Esophagus muscularis mucosa (tissue), 4 donors: ENCODE measurements at regions not wholly inside any gene's neighbourhood (a gene's known extent, or its start where the extent isn't known, plus 50 kb on each side); places are given as distances from the start of the nearest gene placed in this dataset.

Experiments used
- CTCF ChIP-seq, 3 experiments: fragments of 200-600 bp in 2 of 3; fragments of 450-650 bp in 1 of 3; sonication (generic) in 2 of 3; IDR thresholded peaks; one replicate each; pipeline ENCODE4 v1.5.1; 2017 to 2019; ENCODE audit warnings: antibody characterized with exemption in 3 of 3, mild to moderate bottlenecking in 2 of 3, moderate library complexity in 1 of 3
- EP300 ChIP-seq: sonication (generic); formaldehyde crosslinking; IDR thresholded peaks from one replicate; pipeline ENCODE4 v1.6.1; 2017; ENCODE audit warnings: antibody characterized with exemption
- POLR2A ChIP-seq: fragments of 450-650 bp; IDR thresholded peaks from one replicate; pipeline ENCODE4 v1.6.1; 2017; ENCODE audit warnings: antibody characterized with exemption, moderate library complexity, mild to moderate bottlenecking, low read depth
- POLR2AphosphoS5 ChIP-seq, 2 donors: sonication (generic); formaldehyde crosslinking; IDR thresholded peaks; one replicate each; pipeline ENCODE4 v1.6.1; 2017; ENCODE audit warnings: antibody characterized with exemption in 2 of 2

DNA sequence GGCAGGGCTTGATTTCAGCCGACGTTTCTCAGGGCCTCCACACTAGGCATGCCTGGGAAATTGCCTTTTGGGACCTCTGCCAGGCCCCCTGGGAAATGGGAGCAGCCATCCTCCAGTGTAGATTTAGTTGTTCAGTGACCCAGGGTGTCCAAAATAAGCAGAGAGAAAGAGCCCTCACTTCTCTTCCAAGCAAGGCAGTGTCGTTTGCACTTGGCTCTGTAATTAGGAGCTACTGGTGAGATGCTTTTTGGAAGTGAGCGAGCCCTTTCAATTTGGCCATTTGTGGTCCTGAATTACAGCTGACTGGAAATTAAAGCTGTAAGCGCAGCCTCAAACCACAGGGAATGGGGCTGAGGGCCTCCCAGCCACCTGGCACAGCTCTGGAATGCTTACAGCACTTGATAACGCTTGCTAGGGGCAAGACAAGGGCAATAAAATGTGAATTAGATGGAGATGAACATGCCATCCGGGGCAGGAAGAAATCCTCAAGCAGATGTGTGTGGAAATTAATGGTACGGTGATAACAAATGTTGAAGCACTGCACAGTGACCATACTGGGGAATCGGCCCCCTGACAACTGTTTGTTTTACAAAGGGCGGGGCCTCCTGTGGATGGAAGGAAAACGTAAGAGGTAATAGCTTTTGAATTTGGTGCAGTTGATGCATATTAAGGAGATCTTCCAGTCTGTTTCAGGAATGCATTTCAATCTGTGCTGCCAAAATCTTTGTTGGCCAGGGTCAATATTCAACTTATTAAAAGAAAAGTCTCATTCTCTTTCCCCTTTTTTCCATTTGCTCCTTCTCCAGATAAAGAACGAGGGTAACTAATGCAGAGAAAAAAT, 173.1 kb downstream of the UXS1 start:
- TF ChIP-seq CTCF (IDR thresholded peaks at IDR 0.05) = no peak
- TF ChIP-seq EP300 = no peak
- TF ChIP-seq POLR2AphosphoS5 (IDR thresholded peaks at IDR 0.05) = no peak
- TF ChIP-seq POLR2A = no peak
